A673 (cell line): ENCODE measurements at regions not wholly inside any gene's neighbourhood (a gene's known extent, or its start where the extent isn't known, plus 50 kb on each side); places are given as distances from the start of the nearest gene placed in this dataset.
A peak's percentile ranks its signal among the peaks of the same experiment; 100 is the strongest.

Source experiments
- BruUV-seq: library from RNA; stranded (reverse); fragments of 400-500 nt; replicated peaks from 2 replicates; lab custom pipeline; 2021; lab: Mats Ljungman, UMichigan
- CTCF ChIA-PET: fragments of 300-600 bp; sonication (Branson Sonifier 250); formaldehyde crosslinking; loops from one replicate; lab custom pipeline; 2022; ENCODE audit warnings: antibody characterized with exemption; lab: Charles Lee
- POLR2A ChIA-PET: fragments of 300-600 bp; sonication (Branson Sonifier 250); formaldehyde crosslinking; loops from one replicate; lab custom pipeline; 2022; ENCODE audit warnings: antibody characterized with exemption; ENCODE audit not compliant: low non-redundant PET; lab: Charles Lee
- DNase-seq: peaks from one replicate; pipeline ENCODE4 v3.0.0-alpha.2; 2015; ENCODE audit warnings: low spot score
- H3K27ac ChIP-seq: fragments of 200-600 bp; sonication (generic); 2 replicates; pipeline ENCODE4 v1.5.1; 2016; ENCODE audit warnings: mixed run types, low read depth, mild to moderate bottlenecking, mixed read lengths, antibody characterized with exemption, low read length; ENCODE audit not compliant: poor library complexity, severe bottlenecking
- H3K27me3 ChIP-seq: fragments of 200-600 bp; sonication (generic); replicated peaks from 2 replicates; pipeline ENCODE4 v1.6.1; 2017; ENCODE audit warnings: mixed run types, low read depth, mild to moderate bottlenecking, mixed read lengths, antibody characterized with exemption, low read length; ENCODE audit not compliant: insufficient read depth, poor library complexity
- H3K36me3 ChIP-seq: fragments of 200-600 bp; sonication (generic); 2 replicates; pipeline ENCODE4 v1.6.1; 2016; ENCODE audit warnings: mixed run types, mild to moderate bottlenecking, mixed read lengths, antibody characterized with exemption, low read length; ENCODE audit not compliant: insufficient read depth, poor library complexity, severe bottlenecking
- H3K4me1 ChIP-seq: fragments of 200-600 bp; sonication (generic); 2 replicates; pipeline ENCODE4 v1.6.1; 2017; ENCODE audit warnings: mixed run types, mild to moderate bottlenecking, mixed read lengths, antibody characterized with exemption, low read length; ENCODE audit not compliant: insufficient read depth, poor library complexity, severe bottlenecking
- H3K4me3 ChIP-seq: fragments of 200-600 bp; sonication (generic); 2 replicates; pipeline ENCODE4 v1.5.1; 2016; ENCODE audit warnings: low read depth, mixed run types, mild to moderate bottlenecking, mixed read lengths, low read length; ENCODE audit not compliant: poor library complexity, severe bottlenecking
- H3K9me3 ChIP-seq: fragments of 200-600 bp; sonication (generic); 2 replicates; pipeline ENCODE4 v1.6.1; 2016; ENCODE audit warnings: mixed run types, low read depth, mild to moderate bottlenecking, mixed read lengths, antibody characterized with exemption, low read length; ENCODE audit not compliant: poor library complexity, severe bottlenecking
- CTCF ChIP-seq: fragments of 300-800, 200-600 bp; sonication (generic); conservative IDR thresholded peaks from 2 replicates; pipeline ENCODE4 v1.5.1; 2017; ENCODE audit warnings: low read depth, mild to moderate bottlenecking, antibody characterized with exemption, low read length, moderate library complexity, mixed read lengths
- EZH2 ChIP-seq: fragments of 200-600 bp; sonication (generic); IDR thresholded peaks from 2 replicates; pipeline ENCODE4 v1.6.1; 2017; ENCODE audit warnings: borderline replicate concordance, low read depth, mild to moderate bottlenecking, mixed read lengths, antibody characterized with exemption, low read length; ENCODE audit not compliant: poor library complexity, severe bottlenecking
- intact Hi-C: fragments of 100-400 bp; cut with micrococcal nuclease; formaldehyde crosslinking; loops from one replicate; pipeline ENCODE4 v1.10.0; 2022; ENCODE audit not compliant: unreplicated experiment

DNA sequence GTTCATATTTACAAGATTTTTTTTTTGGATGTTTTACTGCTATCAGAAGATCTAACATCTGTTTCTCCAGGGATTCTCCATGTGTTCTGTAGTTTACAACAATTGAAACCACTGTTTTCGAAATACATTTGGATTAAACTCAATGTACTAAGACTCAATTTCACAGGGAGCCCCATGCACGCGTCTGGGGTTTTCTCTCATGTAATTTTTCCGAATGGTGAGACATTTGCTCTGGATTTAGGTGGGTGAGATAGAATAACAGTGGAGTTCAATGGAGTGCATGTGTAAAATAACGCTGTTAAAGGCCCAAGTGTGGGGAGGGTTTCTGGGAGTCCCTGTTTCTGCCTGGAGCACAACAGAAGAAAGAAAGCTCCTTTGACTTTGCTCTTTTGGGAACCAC, 330.3 kb downstream of the TSHZ3 start:
- intact Hi-C loops: no loop called here
- Histone ChIP-seq H3K9me3 (no peaks in the 10 kb centered on the region), H3K4me1 (peaks cover 4% of the 10 kb centered on the region), H3K36me3 (no peaks in the 10 kb centered on the region), H3K4me3 (no peak overlapping the region), H3K27me3 (no peaks in the 10 kb centered on the region), H3K27ac (no peak overlapping the region)
- BruUV-seq: no TSS peak
- POLR2A ChIA-PET: no interaction called here
- CTCF ChIA-PET: no interaction called here
- DNase-seq: no peak
- TF ChIP-seq EZH2: no peak
- TF ChIP-seq CTCF: no peak

DNA sequence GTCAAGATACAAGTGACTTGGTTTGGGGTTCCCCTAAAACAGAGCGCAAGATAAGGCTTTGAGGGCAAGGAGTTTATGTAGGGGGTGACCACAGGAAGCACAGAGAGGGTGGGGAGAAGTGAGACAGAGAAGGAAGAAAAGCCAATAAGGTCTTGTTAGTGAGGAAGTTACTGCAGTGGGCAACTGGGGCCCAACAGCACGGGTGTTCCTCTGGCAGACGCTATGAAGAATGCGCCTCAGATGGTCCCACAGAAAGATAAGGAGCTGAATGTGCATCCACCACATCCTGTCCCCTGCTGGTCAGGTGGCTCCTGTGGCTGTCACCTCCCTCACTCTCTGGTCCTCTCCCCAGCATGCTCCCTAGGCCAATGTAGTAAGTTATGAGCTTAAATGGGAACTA, 333.5 kb downstream of the TSHZ3 start:
- CTCF ChIA-PET: no interaction called here
- intact Hi-C loops: no loop called here
- H3K4me3 ChIP-seq: no peak overlapping the region

GRCh38 chr19:31014668-31015067, 334.6 kb downstream of the TSHZ3 start:
- DNase-seq: no peak
- BruUV-seq: no TSS peak
- Histone ChIP-seq H3K27me3 (no peaks in the 10 kb centered on the region), H3K27ac (peak overlapping the region; percentile 69), H3K36me3 (no peaks in the 10 kb centered on the region), H3K4me3 (no peak overlapping the region), H3K4me1 (peaks cover 24% of the 10 kb centered on the region), H3K9me3 (no peaks in the 10 kb centered on the region)
- no peak for TF ChIP-seq EZH2
- no peak for TF ChIP-seq CTCF
- ChIA-PET CTCF (no interaction called here), POLR2A (no interaction called here)
- intact Hi-C loops: no loop called here

More for the DNA sequence above, 333.5 kb downstream of the TSHZ3 start:
- H3K36me3 ChIP-seq: no peaks in the 10 kb centered on the region
- H3K27ac ChIP-seq: no peak overlapping the region
- POLR2A ChIA-PET: no interaction called here
- DNase-seq: no peak
- BruUV-seq: no TSS peak
- peaks cover 24% of the 10 kb centered on the region for H3K4me1 ChIP-seq
- H3K27me3 ChIP-seq: no peaks in the 10 kb centered on the region
- TF ChIP-seq EZH2 (no peak), CTCF (no peak)
- no peaks in the 10 kb centered on the region for H3K9me3 ChIP-seq
